HEK293 (cell line): ENCODE measurements at regions not wholly inside any gene's neighbourhood (a gene's known extent, or its start where the extent isn't known, plus 50 kb on each side); places are given as distances from the start of the nearest gene placed in this dataset.

Source experiments
- CTCF ChIA-PET: fragments of 350-600 bp; formaldehyde crosslinking; extraction: SDS; loops from one replicate; lab custom pipeline; 2021; ENCODE audit warnings: antibody characterized with exemption; lab: Yijun Ruan, JAX
- POLR2A ChIA-PET: fragments of 300-600 bp; formaldehyde crosslinking; extraction: SDS; loops from one replicate; lab custom pipeline; 2020; ENCODE audit warnings: antibody characterized with exemption, inconsistent platforms; lab: Yijun Ruan, JAX
- H3K27ac ChIP-seq: fragments of 200-500 bp; sonication (Bioruptor generic); 2 replicates; pipeline ENCODE4 v1.5.1; 2014; ENCODE audit warnings: low read depth, low read length, control low read depth, inconsistent platforms; ENCODE audit errors: extremely low read depth
- H3K36me3 ChIP-seq, 2 experiments: fragments of 200-500 bp in 1 of 2; sonication (Bioruptor generic) in 1 of 2; 1 replicate in 1 of 2; 2 replicates in 1 of 2; pipeline ENCODE4 v1.5.1; 2014 to 2017; ENCODE audit warnings: inconsistent platforms in 2 of 2, low read length in 2 of 2; ENCODE audit not compliant: control insufficient read depth in 2 of 2, insufficient read depth in 1 of 2
- H3K4me1 ChIP-seq: fragments of 200-500 bp; sonication (Bioruptor generic); 2 replicates; pipeline ENCODE4 v1.5.1; 2014; ENCODE audit warnings: mild to moderate bottlenecking, low read length, inconsistent platforms; ENCODE audit not compliant: control insufficient read depth, insufficient read depth
- H3K4me3 ChIP-seq: 2 replicates; pipeline ENCODE4 v1.5.1; 2011; ENCODE audit warnings: low read depth, mild to moderate bottlenecking, control low read depth, low read length, moderate library complexity
- H3K9me3 ChIP-seq: fragments of 200-500 bp; sonication (Bioruptor generic); 2 replicates; pipeline ENCODE4 v1.5.1; 2014; ENCODE audit warnings: low read depth, low read length, inconsistent platforms; ENCODE audit not compliant: control insufficient read depth, insufficient read depth
- GLIS2 ChIP-seq: fragments of 450-650 bp; formaldehyde crosslinking; IDR thresholded peaks from 2 replicates; pipeline ENCODE4 v1.5.1; 2016; ENCODE audit warnings: missing biosample characterization, missing genetic modification characterization
- HOXC10 ChIP-seq: sonication (generic); formaldehyde crosslinking; IDR thresholded peaks from 2 replicates; pipeline ENCODE4 v1.8.1; 2023; ENCODE audit warnings: mild to moderate bottlenecking, missing genetic modification reagents
- IKZF3 ChIP-seq: fragments of 450-650 bp; IDR thresholded peaks from 2 replicates; pipeline ENCODE4 v1.5.0; 2018; ENCODE audit warnings: missing biosample characterization, mild to moderate bottlenecking, missing genetic modification characterization, moderate library complexity
- PBX3 ChIP-seq: sonication (generic); formaldehyde crosslinking; IDR thresholded peaks from 2 replicates; pipeline ENCODE4 v1.8.1; 2022; ENCODE audit warnings: mild to moderate bottlenecking, moderate library complexity, missing genetic modification reagents
- SP2 ChIP-seq: fragments of 450-650 bp; formaldehyde crosslinking; IDR thresholded peaks from 2 replicates; pipeline ENCODE4 v1.5.1; 2016; ENCODE audit warnings: missing biosample characterization, missing genetic modification characterization
- ZFHX2 ChIP-seq: fragments of 450-650 bp; formaldehyde crosslinking; conservative IDR thresholded peaks from 2 replicates; pipeline ENCODE4 v1.5.1; 2016; ENCODE audit warnings: missing biosample characterization, missing genetic modification characterization
- ZNF112 ChIP-seq: fragments of 450-650 bp; formaldehyde crosslinking; IDR thresholded peaks from 2 replicates; pipeline ENCODE4 v1.5.0; 2017; ENCODE audit warnings: missing biosample characterization, missing genetic modification characterization
- ZNF18 ChIP-seq: fragments of 450-650 bp; formaldehyde crosslinking; IDR thresholded peaks from 2 replicates; pipeline ENCODE4 v1.5.1; 2016; ENCODE audit warnings: missing biosample characterization, missing genetic modification characterization
- ZNF19 ChIP-seq: fragments of 450-650 bp; formaldehyde crosslinking; IDR thresholded peaks from 2 replicates; pipeline ENCODE4; 2016; ENCODE audit warnings: missing biosample characterization, missing genetic modification characterization, low read depth
- ZNF211 ChIP-seq: fragments of 450-650 bp; formaldehyde crosslinking; IDR thresholded peaks from 2 replicates; pipeline ENCODE4 v1.5.1; 2016; ENCODE audit warnings: low read depth, missing biosample characterization, missing genetic modification characterization
- ZNF214 ChIP-seq: fragments of 450-650 bp; formaldehyde crosslinking; IDR thresholded peaks from 2 replicates; pipeline ENCODE4 v1.5.1; 2017; ENCODE audit warnings: missing biosample characterization, mild to moderate bottlenecking, missing genetic modification characterization, borderline replicate concordance
- ZNF23 ChIP-seq: fragments of 450-650 bp; formaldehyde crosslinking; IDR thresholded peaks from 2 replicates; pipeline ENCODE4 v1.5.1; 2016; ENCODE audit warnings: missing biosample characterization, missing genetic modification characterization, borderline replicate concordance
- ZNF585B ChIP-seq: fragments of 450-650 bp; formaldehyde crosslinking; IDR thresholded peaks from 2 replicates; pipeline ENCODE4 v1.5.1; 2016; ENCODE audit warnings: missing biosample characterization, missing genetic modification characterization
- ZNF610 ChIP-seq: fragments of 450-650 bp; formaldehyde crosslinking; IDR thresholded peaks from 2 replicates; pipeline ENCODE4 v1.5.1; 2016; ENCODE audit warnings: missing biosample characterization, missing genetic modification characterization, borderline replicate concordance
- ZNF837 ChIP-seq: fragments of 450-650 bp; formaldehyde crosslinking; IDR thresholded peaks from 2 replicates; pipeline ENCODE4 v1.5.1; 2016; ENCODE audit warnings: missing biosample characterization, missing genetic modification characterization

- POLR2A ChIA-PET, result no interaction called here
- no peak overlapping the region for H3K4me3 ChIP-seq
- TF ChIP-seq IKZF3 (tag by site-specific recombination) (no peak), ZNF610 (tag by site-specific recombination) (no peak), SP2 (tag by site-specific recombination) (no peak), ZNF214 (tag by site-specific recombination) (no peak), ZNF19 (no peak), ZNF837 (tag by site-specific recombination) (no peak), PBX3 (CRISPR knock-in tag) (no peak), ZNF211 (no peak), ZNF23 (tag by site-specific recombination) (no peak)
- TF ChIP-seq, all 188 proteins: peak for 0
- Histone ChIP-seq H3K4me1 (no peaks in the 10 kb centered on the region), H3K27ac (no peak overlapping the region), H3K36me3 (no peaks in the 10 kb centered on the region), H3K9me3 (0 out of 2 replicates have a peak, but pooled peaks cover 2% of the 10 kb centered on the region)
- CTCF ChIA-PET, result no interaction called here
Measured at GRCh38 chr21:21971384-21971783, 973.2 kb downstream of the NCAM2 start.

- Histone ChIP-seq H3K4me3 (no peak overlapping the region), H3K36me3 (no peaks in the 10 kb centered on the region), H3K4me1 (no peaks in the 10 kb centered on the region), H3K9me3 (peaks cover 2% of the 10 kb centered on the region; the same call in 1 of the 2 replicates), H3K27ac (no peak overlapping the region)
- ChIA-PET CTCF (interaction anchor here (0.6 kb wide), 1 partner anchor 200 kb away, joined by 3 read pairs; no protein-coding TSS in a partner anchor), POLR2A (no interaction called here)
- no peak for TF ChIP-seq ZNF585B (tag by site-specific recombination)
- no peak for TF ChIP-seq ZNF112
- no peak for TF ChIP-seq GLIS2
- no peak for TF ChIP-seq ZNF18 (tag by site-specific recombination)
- TF ChIP-seq HOXC10 (CRISPR knock-in tag), result no peak
- TF ChIP-seq ZFHX2 (tag by site-specific recombination), result no peak
Measured at GRCh38 chr21:21973806-21974205, 975.6 kb downstream of the NCAM2 start.

- no peaks in the 10 kb centered on the region for H3K36me3 ChIP-seq
- H3K9me3 ChIP-seq, result no peaks in the 10 kb centered on the region
- H3K4me3 ChIP-seq, result no peak overlapping the region
- no peak for TF ChIP-seq PBX3 (CRISPR knock-in tag)
- H3K27ac ChIP-seq, result no peak overlapping the region
- H3K4me1 ChIP-seq, result no peaks in the 10 kb centered on the region
- CTCF ChIA-PET, result no interaction called here
- POLR2A ChIA-PET, result no interaction called here
Measured at GRCh38 chr21:21996891-21997290, 998.7 kb downstream of the NCAM2 start.
